HL-60 (cell line): ENCODE measurements at regions not wholly inside any gene's neighbourhood (a gene's known extent, or its start where the extent isn't known, plus 50 kb on each side); places are given as distances from the start of the nearest gene placed in this dataset.

ENCODE experiments used
- DNase-seq, 2 experiments: peaks; one replicate each; pipeline ENCODE4 v3.0.0-alpha.2; 2010 to 2020; ENCODE audit warnings: low read depth in 1 of 2, low spot score in 1 of 2
- H3K27ac ChIP-seq: fragments of 250-450 bp; sonication (Bioruptor Pico); replicated peaks from 2 replicates; pipeline ENCODE4 v1.5.1; 2020; ENCODE audit warnings: mild to moderate bottlenecking, moderate library complexity
- H3K27me3 ChIP-seq: fragments of 250-450 bp; sonication (Bioruptor Pico); 2 replicates; pipeline ENCODE4 v1.5.1; 2021; ENCODE audit warnings: mild to moderate bottlenecking, moderate library complexity; ENCODE audit not compliant: insufficient read depth, poor library complexity, severe bottlenecking
- H3K4me3 ChIP-seq: replicated peaks from 2 replicates; pipeline ENCODE4 v1.5.1; 2011; ENCODE audit warnings: mild to moderate bottlenecking, control low read depth, low read length; ENCODE audit not compliant: insufficient read depth
- CTCF ChIP-seq: IDR thresholded peaks from one replicate; pipeline ENCODE4 v1.5.1; 2011; ENCODE audit warnings: low read length, control low read depth, inconsistent platforms; ENCODE audit not compliant: insufficient read depth
- GABPA ChIP-seq: IDR thresholded peaks from 2 replicates; pipeline ENCODE4 v1.6.1; 2012; ENCODE audit warnings: low read depth
- POLR2AphosphoS5 ChIP-seq: IDR thresholded peaks from 2 replicates; pipeline ENCODE4 v1.6.1; 2012; ENCODE audit warnings: low read depth
- REST ChIP-seq: IDR thresholded peaks from 2 replicates; pipeline ENCODE4 v1.6.1; 2012; ENCODE audit warnings: low read depth; ENCODE audit not compliant: insufficient replicate concordance
- SPI1 ChIP-seq: IDR thresholded peaks from 2 replicates; pipeline ENCODE4 v1.6.1; 2012; ENCODE audit warnings: low read depth, mild to moderate bottlenecking, borderline replicate concordance

- no peak overlapping the region for H3K27ac ChIP-seq
- peaks cover 3% of the 10 kb centered on the region for H3K27me3 ChIP-seq
- no peak overlapping the region for H3K4me3 ChIP-seq
- TF ChIP-seq CTCF: no peak
- no peak for TF ChIP-seq GABPA
- TF ChIP-seq SPI1: no peak
- TF ChIP-seq POLR2AphosphoS5: no peak
- no peak for TF ChIP-seq REST
- DNase-seq: no peak
These were observed 61.0 kb downstream of the MRGPRX1 start for GRCh38 chr11:18878211-18878610.

GRCh38 chr11:18865951-18866350 lies 73.3 kb downstream of the MRGPRX1 start:
- TF ChIP-seq POLR2AphosphoS5 (no peak), CTCF (no peak), GABPA (no peak), SPI1 (no peak), REST (no peak)
- no peak for DNase-seq
- no peak overlapping the region for H3K4me3 ChIP-seq
- no peak overlapping the region for H3K27ac ChIP-seq
- H3K27me3 ChIP-seq: no peaks in the 10 kb centered on the region

- Histone ChIP-seq H3K27me3 (no peaks in the 10 kb centered on the region), H3K27ac (no peak overlapping the region), H3K4me3 (no peak overlapping the region)
- no peak for TF ChIP-seq POLR2AphosphoS5
- TF ChIP-seq CTCF: no peak
- no peak for TF ChIP-seq SPI1
- no peak for TF ChIP-seq REST
- no peak for TF ChIP-seq GABPA
- DNase-seq: no peak
These were observed 73.7 kb upstream of the PTPN5 start for GRCh38 chr11:18865261-18865660.
